NCI-H1417 treated with DMSO at 0.1 percent for 48 hours (cell line): ENCODE measurements at regions not wholly inside any gene's neighbourhood (a gene's known extent, or its start where the extent isn't known, plus 50 kb on each side); places are given as distances from the start of the nearest gene placed in this dataset.
A peak's percentile ranks its signal among the peaks of the same experiment; 100 is the strongest.
"Not testable (repeated sequence)": the region's sequence is repeated elsewhere in the genome, so short reads cannot be mapped to it uniquely, and the experiment has no call there.

Experiments used
- DNase-seq: peaks from one replicate; lab custom pipeline; 2025; lab: John Stamatoyannopoulos, UW

DNA sequence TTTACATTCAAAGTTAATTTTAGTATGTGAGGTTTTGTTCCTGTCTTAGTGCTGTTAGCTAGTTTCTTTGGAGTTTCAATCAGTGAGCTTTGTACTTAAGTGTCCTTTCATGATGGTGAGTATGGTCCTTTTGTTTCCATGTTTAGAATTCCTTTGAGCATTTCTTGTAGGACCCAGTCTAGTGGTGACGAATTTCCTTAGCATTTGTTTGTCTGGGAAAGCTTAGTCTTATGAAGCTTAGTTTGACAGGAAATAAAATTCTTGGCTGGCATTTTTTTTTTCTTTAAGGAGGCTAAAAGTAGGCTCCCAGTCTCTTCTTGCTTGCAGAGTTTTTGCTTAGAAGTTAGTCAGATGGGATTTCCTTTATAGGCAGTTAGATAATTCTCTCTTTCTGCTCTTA, 209.2 kb upstream of the SEMA3C start:
- no peak for DNase-seq

DNA sequence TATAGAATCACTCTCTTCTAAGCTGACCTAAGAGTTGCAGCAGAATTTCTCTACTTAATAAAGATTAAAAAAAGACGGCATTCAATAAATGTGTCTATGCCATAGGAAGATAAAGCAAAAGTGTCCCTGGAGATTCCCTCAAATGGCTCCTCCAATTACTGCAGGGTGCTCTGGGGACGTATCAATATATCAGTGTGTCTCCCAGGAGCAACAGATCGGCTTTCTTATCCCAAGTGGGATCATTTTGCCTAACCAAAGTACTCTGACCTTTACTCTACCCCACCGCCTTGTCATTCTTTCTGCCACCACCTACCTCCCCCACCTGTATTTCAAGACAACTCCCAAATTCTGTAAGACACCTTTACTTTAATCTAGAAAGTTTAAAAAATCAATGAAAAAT, 202.0 kb upstream of the SEMA3C start:
- no peak for DNase-seq

DNA sequence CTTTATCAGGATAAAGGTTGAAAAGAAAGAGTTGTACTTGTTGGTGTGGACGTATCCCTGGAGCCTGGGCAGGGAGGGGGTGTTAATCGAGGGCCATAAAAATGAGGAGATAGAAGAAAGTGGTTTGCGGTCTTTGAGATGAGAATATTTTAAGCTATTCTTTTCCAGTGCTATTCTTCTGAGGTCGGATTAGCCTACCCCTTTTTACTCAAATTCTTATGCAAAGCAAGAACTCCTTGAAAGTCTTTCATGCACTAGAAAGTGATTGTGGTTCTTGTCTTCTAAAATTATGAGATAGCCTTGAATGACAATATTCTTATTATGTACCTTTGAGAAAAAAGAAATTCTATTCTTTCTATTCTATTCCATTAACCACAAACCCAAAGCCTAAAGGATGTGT, 201.3 kb upstream of the SEMA3C start:
- no peak for DNase-seq

DNA sequence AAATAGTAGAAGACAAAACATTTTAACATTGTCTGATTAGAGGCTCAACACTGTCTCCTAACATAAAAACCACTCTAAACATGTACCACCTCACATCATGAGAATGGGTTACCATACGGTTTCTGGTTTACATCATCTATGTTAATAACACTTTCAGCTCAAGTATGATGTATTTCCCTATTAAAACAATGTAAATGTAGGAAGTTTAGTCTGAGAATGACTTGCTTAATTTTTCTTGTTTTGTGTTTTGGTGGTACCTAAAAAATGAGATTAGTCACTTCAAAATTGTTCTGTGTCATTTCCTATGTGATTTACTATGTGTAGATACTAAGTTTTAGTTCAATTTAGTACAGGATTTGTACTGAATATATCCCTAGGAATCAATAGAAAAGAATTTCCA, 195.8 kb upstream of the SEMA3C start:
- no peak for DNase-seq

DNA sequence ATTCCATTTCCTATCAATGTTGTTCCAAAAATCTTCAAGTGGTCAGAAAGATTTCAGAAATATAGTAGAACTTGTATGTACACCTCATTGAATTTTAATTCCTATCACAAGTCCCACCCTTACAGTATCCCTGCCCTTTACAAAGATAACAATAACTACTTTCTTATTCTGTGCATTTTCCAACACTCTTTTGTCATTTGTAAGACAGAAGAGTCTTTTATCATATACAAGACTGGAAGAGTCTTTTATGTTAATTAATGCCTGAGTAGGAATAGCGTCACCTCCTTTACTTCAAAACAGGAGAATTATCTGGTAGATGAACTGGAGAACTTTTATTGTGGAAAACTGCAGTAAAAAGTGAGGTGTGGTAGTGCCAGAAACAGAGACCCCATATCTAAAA, 193.9 kb upstream of the SEMA3C start:
- no peak for DNase-seq

DNA sequence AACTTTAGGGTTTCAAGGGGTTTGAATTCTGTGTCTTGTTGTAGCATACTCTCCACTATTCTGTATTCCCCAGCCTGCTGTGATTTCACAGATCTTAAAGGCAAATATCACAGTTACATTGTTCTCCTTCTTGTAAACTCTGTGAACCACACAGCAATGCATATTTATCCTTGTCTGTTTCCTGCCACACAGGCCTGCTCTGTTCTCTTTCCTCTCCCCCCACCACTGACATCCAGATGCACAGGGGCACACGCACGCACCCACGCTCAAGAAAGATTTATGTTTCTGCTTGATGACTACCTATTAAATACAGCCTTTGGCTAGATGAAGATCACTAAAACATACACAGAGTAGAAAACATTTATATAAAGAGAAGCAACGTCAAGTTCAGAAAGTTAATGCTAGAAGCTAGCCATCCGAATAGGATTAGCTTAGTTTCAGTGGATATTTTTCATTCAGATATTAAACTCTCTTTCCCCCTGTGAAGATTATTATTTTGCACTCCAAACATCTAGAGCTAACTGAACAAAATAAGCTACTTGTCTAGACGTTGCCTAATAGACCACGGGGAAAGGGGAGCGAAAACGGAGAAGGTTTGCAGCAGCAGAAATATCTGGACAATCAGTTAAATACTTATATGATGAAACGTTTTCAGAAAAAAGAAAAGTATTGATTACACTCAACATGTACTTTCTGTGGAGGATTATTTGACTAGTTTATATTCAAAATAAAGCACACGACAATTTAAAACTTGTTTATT, 193.1 kb upstream of the SEMA3C start:
- DNase-seq = peak; percentile 77

DNA sequence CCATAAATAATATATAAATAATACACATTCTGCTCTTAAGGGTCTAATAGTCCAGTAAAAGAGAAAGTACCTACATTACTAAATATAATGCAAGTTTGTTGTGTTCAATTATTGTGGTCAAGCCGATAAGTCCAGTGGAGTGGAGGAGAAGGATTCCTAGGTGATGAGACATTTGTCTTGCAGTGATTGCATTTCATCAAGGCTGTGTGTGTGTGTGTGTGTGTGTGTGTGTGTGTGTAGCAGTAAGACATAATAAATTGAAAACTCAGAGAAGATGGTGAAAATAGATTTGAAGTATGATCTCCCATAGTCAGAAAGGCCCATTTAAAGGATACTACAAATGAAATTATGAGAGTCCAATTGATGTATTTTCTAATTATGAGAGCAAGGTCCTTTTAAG, 192.5 kb upstream of the SEMA3C start:
- no peak for DNase-seq

DNA sequence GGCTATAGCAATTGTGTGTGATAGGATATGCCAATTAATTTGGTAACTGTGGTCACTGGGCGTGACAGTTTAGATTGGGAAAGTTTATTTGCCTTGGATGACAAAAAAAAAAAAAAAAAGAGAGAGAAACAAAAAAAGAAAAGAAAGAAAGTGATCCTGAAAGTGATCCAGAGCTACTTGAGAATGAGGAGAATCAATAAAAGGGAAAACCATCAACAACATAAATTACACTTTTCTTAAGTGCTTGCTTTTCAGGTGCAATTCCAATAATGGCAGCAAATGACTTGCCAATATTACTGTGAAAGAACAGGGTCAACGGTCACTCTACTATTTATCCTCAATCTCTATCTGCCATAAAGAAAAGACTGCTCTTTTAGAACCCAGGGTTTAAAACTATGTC, 191.8 kb upstream of the SEMA3C start:
- no peak for DNase-seq

DNA sequence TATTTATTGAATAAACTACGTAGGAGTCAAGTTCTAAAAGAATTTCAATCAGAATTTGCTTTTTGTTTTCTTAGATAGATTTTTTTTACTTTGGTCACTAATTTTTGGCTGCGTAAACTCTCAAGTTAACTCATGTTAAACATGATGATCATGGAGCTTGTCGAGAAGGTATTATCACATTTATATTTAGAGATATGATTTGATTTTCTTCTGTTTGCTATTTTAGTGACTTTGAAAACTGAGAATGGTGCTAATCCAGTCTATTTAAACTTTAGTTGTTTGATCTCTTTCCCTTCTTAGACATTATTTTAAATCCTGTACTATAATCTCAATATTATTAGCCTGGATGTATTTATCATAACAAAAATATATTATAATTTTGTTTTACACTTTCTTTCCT, 179.4 kb upstream of the SEMA3C start:
- DNase-seq = no peak

DNA sequence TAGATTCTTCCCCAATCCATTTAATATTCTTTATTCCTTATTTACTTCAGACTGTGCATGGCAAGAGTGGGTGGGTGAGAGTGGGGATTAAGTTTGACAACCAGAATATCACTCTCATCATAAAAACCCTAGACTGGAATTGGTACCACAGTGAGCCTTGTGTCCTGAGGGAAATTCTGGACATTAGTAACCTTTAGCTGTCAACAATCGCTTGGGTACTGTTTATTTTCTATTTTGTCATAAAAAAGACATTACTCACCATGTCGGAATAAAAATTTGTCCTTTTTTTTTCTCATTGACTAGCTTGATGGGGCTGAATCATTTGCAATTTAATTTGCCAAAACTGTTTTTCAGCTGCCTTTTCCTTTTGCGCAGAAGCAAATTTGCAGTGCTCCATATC, 176.1 kb upstream of the SEMA3C start:
- no peak for DNase-seq

DNA sequence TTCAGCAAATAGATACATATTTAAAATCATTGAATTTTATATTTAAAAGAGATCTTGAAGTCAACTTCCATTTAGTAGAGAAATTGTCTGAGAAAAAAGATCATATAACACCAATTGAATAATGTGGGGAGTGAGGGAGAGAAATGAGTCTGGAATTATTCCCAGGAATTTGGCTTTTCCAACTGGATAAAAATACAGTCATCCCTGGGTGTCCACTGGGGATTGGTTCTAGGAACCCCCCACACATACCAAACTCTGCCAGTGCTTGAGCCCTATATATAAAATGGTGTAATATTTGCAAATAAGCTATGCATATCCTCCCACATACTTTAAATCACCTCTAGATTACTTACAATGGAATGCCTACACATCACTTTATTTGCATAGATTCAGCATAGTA, 162.8 kb upstream of the SEMA3C start:
- no peak for DNase-seq

DNA sequence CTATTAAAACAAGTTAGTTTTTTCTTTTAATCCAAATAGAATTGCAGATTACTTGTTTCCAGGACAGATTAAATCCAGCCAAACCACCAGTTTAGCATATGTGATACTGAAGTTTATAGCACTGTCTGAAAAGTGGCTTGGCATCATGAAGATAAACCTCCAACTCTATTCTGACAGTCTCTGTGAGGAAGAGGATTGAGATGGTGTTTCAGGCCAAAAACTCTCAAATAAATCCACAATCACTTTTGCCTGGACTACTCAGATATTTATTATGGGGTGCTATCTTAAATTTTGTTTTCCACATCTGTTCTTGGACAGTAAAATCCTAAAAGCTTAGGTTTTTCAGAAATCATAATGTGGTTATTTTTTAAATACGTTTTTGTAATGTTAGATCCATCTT, 161.7 kb upstream of the SEMA3C start:
- DNase-seq = no peak

DNA sequence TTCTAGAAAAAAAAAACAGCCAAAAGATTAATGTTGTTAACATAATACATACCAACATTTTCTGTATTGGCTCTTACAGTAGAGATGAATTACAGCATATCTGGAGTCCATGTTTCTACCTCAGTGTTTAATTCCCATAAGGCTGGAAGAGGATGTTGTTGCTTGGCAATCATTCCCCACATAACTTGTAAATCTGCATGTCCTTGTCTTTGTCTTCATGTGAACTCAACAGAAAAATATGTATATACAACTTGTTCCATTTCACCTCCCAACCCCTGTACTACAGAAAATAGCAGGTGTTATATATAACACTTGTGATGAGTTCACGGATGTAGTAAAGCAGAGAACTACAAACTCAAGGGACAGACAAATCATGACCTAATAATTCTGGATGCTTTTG, 160.9 kb upstream of the SEMA3C start:
- no peak for DNase-seq

DNA sequence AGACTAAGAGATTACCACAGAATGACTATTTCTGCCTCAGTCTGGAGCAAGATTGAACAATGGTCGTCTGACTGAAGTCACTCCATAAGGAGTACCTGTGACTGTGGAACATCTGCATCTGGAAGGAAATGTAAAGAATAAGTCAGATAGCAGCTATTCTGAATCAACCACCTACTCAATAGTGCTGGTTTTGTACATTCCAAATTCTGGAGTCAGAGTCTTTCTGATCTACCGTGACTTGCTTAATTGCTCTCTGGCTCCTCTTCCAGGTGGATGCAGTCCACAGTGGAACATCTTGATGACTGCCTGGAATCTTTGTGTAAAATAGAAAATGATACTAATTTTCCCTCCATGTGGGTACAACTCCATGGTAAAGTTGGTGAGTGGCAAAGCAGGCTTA, 156.3 kb upstream of the SEMA3C start:
- no peak for DNase-seq

DNA sequence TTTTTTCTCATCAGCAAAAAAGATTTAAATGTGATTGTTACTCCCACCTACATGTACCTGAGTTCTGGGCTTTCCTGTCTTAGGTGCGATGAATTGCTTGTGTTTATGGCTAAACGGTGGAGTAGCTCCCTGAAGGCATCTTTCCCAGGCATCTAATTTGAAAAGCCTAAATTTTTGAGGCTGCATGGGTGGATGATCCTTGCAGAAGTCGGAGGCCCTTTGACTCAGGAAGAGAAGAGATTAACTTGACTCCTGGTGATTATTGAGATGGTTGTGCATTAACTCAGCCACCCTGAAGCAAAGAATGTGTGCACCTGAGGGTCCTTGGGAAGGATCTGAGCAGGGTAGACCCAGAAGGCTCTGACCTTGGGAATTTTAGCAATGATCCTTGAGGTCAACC, 155.6 kb upstream of the SEMA3C start:
- no peak for DNase-seq

DNA sequence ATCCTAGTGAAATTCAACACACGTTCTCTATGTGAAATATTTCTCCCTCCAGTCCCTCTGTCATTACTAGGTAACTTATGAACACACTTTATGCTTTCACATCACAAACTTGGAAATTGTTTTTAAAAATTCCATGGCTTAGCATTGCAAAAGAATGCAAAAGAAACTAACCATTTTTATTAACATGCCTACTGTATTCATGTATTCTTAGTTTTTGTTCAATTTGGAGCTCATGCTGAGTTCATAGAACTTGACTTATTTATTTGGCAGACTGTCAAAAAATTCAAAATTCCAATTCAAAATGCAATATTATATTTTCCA, 155.0 kb upstream of the SEMA3C start:
- DNase-seq = no peak

DNA sequence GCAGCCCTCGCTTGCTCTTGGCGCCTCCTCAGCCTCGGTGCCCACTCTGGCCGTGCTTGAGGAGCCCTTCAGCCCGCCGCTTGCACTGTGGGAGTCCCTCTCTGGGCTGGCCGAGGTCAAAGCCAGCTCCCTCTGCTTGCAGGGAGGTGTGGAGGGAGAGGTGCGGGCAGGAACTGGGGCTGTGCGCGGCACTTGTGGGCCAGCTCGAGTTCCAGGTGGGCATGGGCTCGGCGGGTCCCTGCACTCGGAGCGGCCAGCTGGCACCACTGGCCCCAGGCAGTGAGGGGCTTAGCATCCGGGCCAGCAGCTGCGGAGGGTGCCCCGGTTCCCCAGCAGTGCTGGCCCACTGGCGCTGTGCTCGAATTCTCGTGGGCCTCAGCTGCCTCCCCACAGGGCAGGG, 152.1 kb upstream of the SEMA3C start:
- DNase-seq = no peak

DNA sequence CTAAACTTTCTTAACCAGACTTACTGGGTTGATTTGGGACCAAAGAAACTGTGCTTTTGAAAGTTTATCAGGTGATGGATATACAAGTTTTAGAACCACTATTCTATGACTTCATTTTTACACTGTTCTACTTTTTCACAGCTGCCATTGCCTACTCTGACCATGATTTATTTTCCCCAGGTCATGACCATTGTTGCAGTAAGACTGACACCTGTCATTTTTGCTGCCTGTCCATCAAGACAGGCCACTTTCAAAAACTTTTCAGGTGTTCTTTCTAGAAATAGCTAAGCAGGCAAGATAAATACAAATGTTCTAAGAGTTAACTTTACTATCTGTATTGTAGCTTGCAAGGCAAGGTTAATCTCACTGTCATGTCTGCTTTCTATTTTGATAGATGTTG, 147.9 kb upstream of the SEMA3C start:
- no peak for DNase-seq

DNA sequence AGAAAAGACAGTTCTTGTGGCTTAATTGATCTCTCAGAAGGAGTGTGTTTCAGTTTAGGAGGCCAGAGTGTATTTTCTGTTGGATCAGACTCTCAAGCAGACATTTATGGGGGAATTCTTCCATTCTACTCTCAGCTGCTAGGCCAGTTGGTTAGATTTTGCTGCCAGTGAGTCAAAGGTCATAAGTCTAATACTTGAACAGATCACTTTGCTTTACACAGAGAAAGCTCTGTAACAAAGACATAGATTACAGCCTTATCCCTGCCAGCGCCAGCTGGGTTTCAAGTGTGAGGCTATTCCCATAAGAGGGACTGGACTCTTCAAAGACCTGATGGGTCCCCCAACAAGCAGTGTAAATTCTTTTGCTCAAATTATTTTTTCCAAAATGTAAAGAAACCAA, 145.6 kb upstream of the SEMA3C start:
- DNase-seq = no peak

DNA sequence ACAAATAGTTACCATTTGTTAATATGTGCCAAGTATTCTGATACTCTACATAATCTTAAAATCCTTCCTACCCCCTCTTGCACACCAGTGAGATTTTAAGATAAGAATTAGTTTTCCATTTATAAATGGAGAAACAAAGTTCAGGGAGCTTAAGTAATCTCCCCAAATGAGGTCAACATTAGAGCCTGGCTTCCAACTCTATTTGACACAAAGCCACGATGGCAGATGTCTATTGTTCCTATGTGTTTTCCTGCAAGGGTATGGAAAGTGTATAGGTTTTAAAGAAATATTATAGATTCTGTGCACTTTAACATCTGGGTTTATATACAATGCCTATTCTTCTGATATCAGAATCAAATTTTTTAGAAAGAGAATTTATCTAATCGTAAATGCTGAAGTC, 143.9 kb upstream of the SEMA3C start:
- DNase-seq = no peak

DNA sequence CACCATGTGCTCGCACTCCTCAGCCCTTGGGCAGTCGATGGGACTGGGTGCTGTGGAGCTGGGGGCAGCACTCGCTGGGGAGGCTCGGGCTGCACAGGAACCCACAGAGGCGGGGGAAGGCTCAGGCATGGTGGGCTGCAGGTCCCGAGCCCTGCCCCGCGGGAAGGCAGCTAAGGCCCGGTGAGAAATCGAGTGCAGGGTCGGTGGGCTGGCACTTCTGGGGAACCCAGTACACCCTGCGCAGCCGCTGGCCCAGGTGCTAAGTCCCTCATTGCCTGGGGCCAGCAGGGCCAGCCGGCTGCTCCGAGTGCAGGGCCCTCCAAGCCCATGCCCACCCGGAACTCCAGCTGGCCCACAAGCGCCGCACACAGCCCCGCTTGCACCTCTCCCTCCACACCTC, 138.6 kb upstream of the SEMA3C start:
- DNase-seq = not testable (repeated sequence)

DNA sequence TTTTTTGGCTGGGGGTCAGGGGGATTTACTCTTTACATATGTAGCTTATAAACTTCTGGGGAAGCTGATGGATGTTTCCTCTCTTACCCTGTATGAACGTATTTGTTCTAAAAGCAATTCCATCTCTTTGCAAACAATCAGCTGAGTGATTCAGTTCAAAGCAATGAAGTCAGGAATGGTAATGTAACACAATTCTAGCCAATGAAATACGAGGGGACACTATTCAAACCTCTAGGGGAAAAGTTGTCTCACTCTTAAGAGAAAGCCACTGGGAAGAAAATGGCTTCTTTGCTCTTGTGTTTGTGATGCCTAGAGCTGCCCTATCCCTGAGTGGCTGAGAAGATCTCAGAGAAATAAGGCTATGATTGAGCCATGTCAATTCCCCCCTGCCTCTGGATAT, 134.8 kb upstream of the SEMA3C start:
- no peak for DNase-seq

DNA sequence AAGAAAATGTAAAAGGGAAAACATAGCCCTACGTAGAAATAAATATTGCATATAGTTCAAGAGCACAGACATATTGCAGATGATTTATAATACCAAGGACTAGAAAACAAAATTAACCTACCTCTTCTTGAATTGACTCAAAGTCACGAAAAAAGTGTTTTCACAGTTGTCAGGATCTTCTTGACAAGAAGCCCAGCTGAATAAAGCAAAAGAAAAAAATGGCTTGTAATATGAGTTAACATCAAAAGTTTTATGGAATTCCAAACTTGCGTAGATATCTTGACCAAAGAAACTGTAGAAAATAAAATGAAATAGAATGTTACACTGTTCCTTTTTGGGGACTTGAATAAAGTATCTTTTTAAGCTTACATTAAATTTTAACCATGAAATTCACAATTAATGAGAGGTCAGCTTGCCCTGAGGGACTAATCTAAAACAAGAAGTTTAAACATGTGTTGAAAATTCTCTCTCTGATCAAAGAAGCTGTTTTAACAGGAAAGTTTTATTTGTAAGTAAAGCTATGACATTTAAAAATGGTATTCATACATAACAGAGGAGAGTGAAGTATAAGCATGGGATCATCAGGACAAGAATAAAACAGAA, 133.1 kb upstream of the SEMA3C start:
- no peak for DNase-seq

DNA sequence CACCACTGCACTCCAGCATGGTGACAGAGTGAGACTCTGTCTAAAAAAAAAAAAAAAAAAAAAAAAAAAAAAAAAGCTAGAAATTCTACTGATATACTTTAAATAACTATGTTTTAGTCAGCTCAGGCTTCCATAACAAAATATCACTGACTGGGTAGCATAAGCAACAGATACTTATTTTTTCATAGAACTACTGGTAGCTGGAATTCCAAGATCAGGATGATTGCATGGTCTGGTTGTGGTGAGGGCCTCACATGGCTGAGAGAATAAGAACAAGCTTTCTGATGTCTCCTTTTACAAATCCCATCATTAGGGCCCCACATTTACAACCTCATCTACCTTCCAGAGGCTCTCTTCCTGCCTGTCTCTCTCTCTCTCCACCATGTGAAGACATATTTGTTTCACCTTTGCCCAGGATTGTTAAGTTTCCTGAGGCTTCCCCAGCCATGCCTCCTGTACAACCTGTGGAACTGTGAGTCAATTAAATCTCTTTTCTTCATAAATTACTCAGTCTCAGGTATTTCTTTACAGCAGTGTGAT, 126.7 kb upstream of the SEMA3C start:
- no peak for DNase-seq
